ENCODE measurements at regions not wholly inside any gene's neighbourhood (a gene's known extent, or its start where the extent isn't known, plus 50 kb on each side); places are given as distances from the start of the nearest gene placed in this dataset.

- H3K9me2 ChIP-seq (replicated peaks; ENCODE audit: insufficient read depth, low read length): no peaks in the 10 kb centered on the region
- H3K9ac ChIP-seq (ENCODE audit: low read length): no peak overlapping the region
- H3K4me2 ChIP-seq (ENCODE audit: low read depth, low read length, poor library complexity, severe bottlenecking): no peak overlapping the region
- no peaks in the 10 kb centered on the region for H3K79me2 ChIP-seq (ENCODE audit: insufficient read depth, low read length)
- H3F3A ChIP-seq (ENCODE audit: insufficient read depth): no peaks in the 10 kb centered on the region
- no peak overlapping the region for H3K4me3 ChIP-seq (ENCODE audit: insufficient read depth, low read length, poor library complexity, severe bottlenecking)
- H2AFZ ChIP-seq (ENCODE audit: low read depth, low read length, severe bottlenecking): no peak overlapping the region
- H3K27me3 ChIP-seq (ENCODE audit: low read length): no peaks in the 10 kb centered on the region
- no peak for TF ChIP-seq EZH2phosphoT487 (conservative IDR thresholded peaks at IDR 0.05; ENCODE audit: low read length)
- TF ChIP-seq CTCF (IDR thresholded peaks at IDR 0.05; ENCODE audit: insufficient read depth, low read length, poor library complexity, severe bottlenecking): no peak
- H4K20me1 ChIP-seq (ENCODE audit: low read depth, low read length): no peaks in the 10 kb centered on the region
- H3K36me3 ChIP-seq (ENCODE audit: low read length): no peaks in the 10 kb centered on the region
- H3K9me3 ChIP-seq (ENCODE audit: insufficient read depth, low read length): no peaks in the 10 kb centered on the region; the same call in 1 of the 2 replicates
- no peak overlapping the region for H3K27ac ChIP-seq (ENCODE audit: low read depth, low read length)
Measured at GRCh38 chr5:25339541-25339940, 694.8 kb upstream of the CDH10 start.

- no peaks in the 10 kb centered on the region for H3K79me2 ChIP-seq (ENCODE audit: insufficient read depth, low read length)
- no peak overlapping the region for H2AFZ ChIP-seq (ENCODE audit: low read depth, low read length, severe bottlenecking)
- TF ChIP-seq EZH2phosphoT487 (conservative IDR thresholded peaks at IDR 0.05; ENCODE audit: low read length): no peak
- no peak for TF ChIP-seq CTCF (IDR thresholded peaks at IDR 0.05; ENCODE audit: insufficient read depth, low read length, poor library complexity, severe bottlenecking)
- H3K9ac ChIP-seq (ENCODE audit: low read length): no peak overlapping the region
- peaks cover 16% of the 10 kb centered on the region; the same call in 1 of the 2 replicates for H3K9me3 ChIP-seq (ENCODE audit: insufficient read depth, low read length)
- no peak overlapping the region for H3K27ac ChIP-seq (ENCODE audit: low read depth, low read length)
- no peaks in the 10 kb centered on the region for H3K36me3 ChIP-seq (ENCODE audit: low read length)
- H3K27me3 ChIP-seq (ENCODE audit: low read length): no peaks in the 10 kb centered on the region
- no peaks in the 10 kb centered on the region for H3K9me2 ChIP-seq (replicated peaks; ENCODE audit: insufficient read depth, low read length)
- H4K20me1 ChIP-seq (ENCODE audit: low read depth, low read length): no peaks in the 10 kb centered on the region
- H3K4me3 ChIP-seq (ENCODE audit: insufficient read depth, low read length, poor library complexity, severe bottlenecking): no peak overlapping the region
- no peak overlapping the region for H3K4me2 ChIP-seq (ENCODE audit: low read depth, low read length, poor library complexity, severe bottlenecking)
- no peaks in the 10 kb centered on the region for H3F3A ChIP-seq (ENCODE audit: insufficient read depth)
Measured at GRCh38 chr5:25334350-25334749, 689.6 kb upstream of the CDH10 start.

- H3K27ac ChIP-seq (ENCODE audit: low read depth, low read length): no peak overlapping the region
- no peak overlapping the region for H3K9ac ChIP-seq (ENCODE audit: low read length)
- H3K9me2 ChIP-seq (replicated peaks; ENCODE audit: insufficient read depth, low read length): no peaks in the 10 kb centered on the region
- no peaks in the 10 kb centered on the region for H3F3A ChIP-seq (ENCODE audit: insufficient read depth)
- H4K20me1 ChIP-seq (ENCODE audit: low read depth, low read length): no peaks in the 10 kb centered on the region
- H3K4me2 ChIP-seq (ENCODE audit: low read depth, low read length, poor library complexity, severe bottlenecking): no peak overlapping the region
- H3K4me3 ChIP-seq (ENCODE audit: insufficient read depth, low read length, poor library complexity, severe bottlenecking): no peak overlapping the region
- H3K36me3 ChIP-seq (ENCODE audit: low read length): no peaks in the 10 kb centered on the region
- no peaks in the 10 kb centered on the region for H3K79me2 ChIP-seq (ENCODE audit: insufficient read depth, low read length)
- no peak overlapping the region for H2AFZ ChIP-seq (ENCODE audit: low read depth, low read length, severe bottlenecking)
- no peaks in the 10 kb centered on the region for H3K27me3 ChIP-seq (ENCODE audit: low read length)
- TF ChIP-seq CTCF (IDR thresholded peaks at IDR 0.05; ENCODE audit: insufficient read depth, low read length, poor library complexity, severe bottlenecking) (no peak), EZH2phosphoT487 (conservative IDR thresholded peaks at IDR 0.05; ENCODE audit: low read length) (no peak)
- peaks cover 20% of the 10 kb centered on the region; the same call in 1 of the 2 replicates for H3K9me3 ChIP-seq (ENCODE audit: insufficient read depth, low read length)
Measured at GRCh38 chr5:25330721-25331120, 685.9 kb upstream of the CDH10 start.

Measured in SU-DHL-6 (cell line).